ENCODE measurements at regions not wholly inside any gene's neighbourhood (a gene's known extent, or its start where the extent isn't known, plus 50 kb on each side); places are given as distances from the start of the nearest gene placed in this dataset.
A peak's percentile ranks its signal among the peaks of the same experiment; 100 is the strongest.

DNA sequence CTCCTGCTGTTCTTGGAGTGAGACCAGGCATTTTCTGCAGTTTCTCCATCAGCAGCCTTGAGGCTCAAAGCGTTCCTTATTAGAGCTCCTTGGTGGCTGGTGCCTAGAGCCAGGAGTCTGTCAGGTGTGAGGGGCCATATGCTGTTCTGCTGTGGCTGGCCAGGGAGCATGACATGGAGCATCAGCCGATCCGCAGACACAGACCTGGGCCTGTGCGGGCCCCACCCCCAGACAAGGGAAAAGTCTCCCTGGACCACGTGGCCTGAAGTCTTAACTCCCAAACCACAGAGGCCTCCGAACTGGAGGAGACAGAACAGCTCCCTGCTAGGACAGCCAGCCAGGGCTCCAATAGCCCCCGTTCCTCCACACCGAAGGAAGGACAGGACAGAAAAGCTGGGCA, 162.7 kb upstream of the CIBAR2 start:
- no peaks in the 10 kb centered on the region for H3K9me3 Mint-ChIP-seq (ENCODE audit: unreplicated experiment)
- H3K4me3 Mint-ChIP-seq (ENCODE audit: unreplicated experiment): no peak overlapping the region
- no peak overlapping the region for H3K27ac Mint-ChIP-seq (ENCODE audit: unreplicated experiment)
- H3K9ac ChIP-seq (ENCODE audit: low read length): no peak overlapping the region
- peaks cover 88% of the 10 kb centered on the region for H4K20me1 ChIP-seq (ENCODE audit: insufficient read depth, low read length)
- H3K79me2 ChIP-seq (ENCODE audit: insufficient read depth, low read length): peaks cover 3% of the 10 kb centered on the region
- no peaks in the 10 kb centered on the region for H3K27me3 ChIP-seq (ENCODE audit: insufficient read depth, low read length)
- H3K36me3 ChIP-seq (ENCODE audit: insufficient read depth, low read length): no peaks in the 10 kb centered on the region
- H3K27me3 Mint-ChIP-seq (ENCODE audit: low read depth, unreplicated experiment): peaks cover 22% of the 10 kb centered on the region
- no peak overlapping the region for H3K27ac ChIP-seq (ENCODE audit: low read depth, low read length)
- DNase-seq (ENCODE audit: low read depth) (no peak), FAIRE-seq (no peak)
- no peaks in the 10 kb centered on the region for H3K9me3 ChIP-seq (ENCODE audit: insufficient read depth, low read depth, low read length)
- no peak overlapping the region for H3K4me2 ChIP-seq (ENCODE audit: low read length)
- no peaks in the 10 kb centered on the region for H3K4me1 ChIP-seq (ENCODE audit: insufficient read depth, low read length)
- TF ChIP-seq, protein P1, sequence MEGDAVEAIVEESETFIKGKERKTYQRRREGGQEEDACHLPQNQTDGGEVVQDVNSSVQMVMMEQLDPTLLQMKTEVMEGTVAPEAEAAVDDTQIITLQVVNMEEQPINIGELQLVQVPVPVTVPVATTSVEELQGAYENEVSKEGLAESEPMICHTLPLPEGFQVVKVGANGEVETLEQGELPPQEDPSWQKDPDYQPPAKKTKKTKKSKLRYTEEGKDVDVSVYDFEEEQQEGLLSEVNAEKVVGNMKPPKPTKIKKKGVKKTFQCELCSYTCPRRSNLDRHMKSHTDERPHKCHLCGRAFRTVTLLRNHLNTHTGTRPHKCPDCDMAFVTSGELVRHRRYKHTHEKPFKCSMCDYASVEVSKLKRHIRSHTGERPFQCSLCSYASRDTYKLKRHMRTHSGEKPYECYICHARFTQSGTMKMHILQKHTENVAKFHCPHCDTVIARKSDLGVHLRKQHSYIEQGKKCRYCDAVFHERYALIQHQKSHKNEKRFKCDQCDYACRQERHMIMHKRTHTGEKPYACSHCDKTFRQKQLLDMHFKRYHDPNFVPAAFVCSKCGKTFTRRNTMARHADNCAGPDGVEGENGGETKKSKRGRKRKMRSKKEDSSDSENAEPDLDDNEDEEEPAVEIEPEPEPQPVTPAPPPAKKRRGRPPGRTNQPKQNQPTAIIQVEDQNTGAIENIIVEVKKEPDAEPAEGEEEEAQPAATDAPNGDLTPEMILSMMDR (IDR thresholded peaks at IDR 0.05; ENCODE audit: insufficient read depth, low read depth, low read length): no peak
- TF ChIP-seq EZH2 (IDR thresholded peaks at IDR 0.05; ENCODE audit: insufficient read depth, low read length): no peak
- no peak overlapping the region for H2AFZ ChIP-seq (ENCODE audit: low read depth, low read length)
- H3K4me3 ChIP-seq (ENCODE audit: insufficient read depth, low read depth, low read length): no peak overlapping the region
- no peaks in the 10 kb centered on the region for H3K4me1 Mint-ChIP-seq (ENCODE audit: low read depth, unreplicated experiment)
- peaks cover 3% of the 10 kb centered on the region for H3K36me3 Mint-ChIP-seq (ENCODE audit: low read depth, unreplicated experiment)

DNA sequence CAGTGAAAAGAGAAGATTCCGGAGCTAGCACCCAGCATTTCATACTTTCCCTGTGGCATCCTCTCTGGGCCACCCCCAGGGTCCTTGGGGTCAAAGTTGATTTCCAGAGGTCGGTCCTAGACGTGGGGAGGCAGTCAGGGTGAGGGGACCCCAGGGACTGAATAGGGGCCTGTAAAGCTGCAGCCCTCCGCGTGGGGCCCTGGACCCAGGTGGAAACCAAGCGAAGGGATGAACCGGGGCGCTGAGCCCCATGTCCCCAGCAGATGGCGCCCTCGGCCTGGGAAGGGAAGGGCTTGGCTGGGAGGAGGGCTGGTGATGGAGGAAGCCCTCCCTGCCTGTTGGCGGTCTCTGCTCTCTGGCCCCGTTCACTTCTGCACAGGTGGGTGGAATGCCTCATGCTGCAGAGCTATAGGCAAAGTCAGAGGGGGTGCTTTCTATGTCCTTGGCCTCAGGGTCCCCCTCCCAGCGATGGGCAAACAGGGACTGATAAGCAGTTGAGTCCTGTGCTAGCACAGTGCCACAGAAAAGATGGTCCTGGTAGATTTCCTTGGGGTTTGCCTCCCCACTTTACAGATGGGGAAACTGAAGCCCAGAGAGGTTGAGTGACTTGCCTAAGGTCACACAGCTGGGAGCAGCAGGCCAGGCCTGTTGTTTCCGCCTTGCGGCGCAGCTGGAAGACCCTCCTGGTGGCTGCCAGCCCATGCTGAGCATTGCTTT, 163.4 kb upstream of the CIBAR2 start:
- Histone ChIP-seq H3K4me1 (ENCODE audit: insufficient read depth, low read length) (no peaks in the 10 kb centered on the region), H4K20me1 (ENCODE audit: insufficient read depth, low read length) (peaks cover 86% of the 10 kb centered on the region)
- peaks cover 2% of the 10 kb centered on the region for H3K36me3 Mint-ChIP-seq (ENCODE audit: low read depth, unreplicated experiment)

More for the DNA sequence above, 163.4 kb upstream of the CIBAR2 start:
- Mint-ChIP-seq H3K27ac (ENCODE audit: unreplicated experiment) (no peak overlapping the region), H3K4me3 (ENCODE audit: unreplicated experiment) (no peak overlapping the region), H3K4me1 (ENCODE audit: low read depth, unreplicated experiment) (no peaks in the 10 kb centered on the region), H3K27me3 (ENCODE audit: low read depth, unreplicated experiment) (peaks cover 16% of the 10 kb centered on the region), H3K9me3 (ENCODE audit: unreplicated experiment) (no peaks in the 10 kb centered on the region)
- H3K9ac ChIP-seq (ENCODE audit: low read length): no peak overlapping the region
- no peaks in the 10 kb centered on the region for H3K36me3 ChIP-seq (ENCODE audit: insufficient read depth, low read length)
- H3K79me2 ChIP-seq (ENCODE audit: insufficient read depth, low read length): peaks cover 3% of the 10 kb centered on the region
- DNase-seq (ENCODE audit: low read depth) (no peak), FAIRE-seq (no peak)
- H3K27ac ChIP-seq (ENCODE audit: low read depth, low read length): no peak overlapping the region
- no peak overlapping the region for H2AFZ ChIP-seq (ENCODE audit: low read depth, low read length)
- no peaks in the 10 kb centered on the region for H3K9me3 ChIP-seq (ENCODE audit: insufficient read depth, low read depth, low read length)
- no peak overlapping the region for H3K4me3 ChIP-seq (ENCODE audit: insufficient read depth, low read depth, low read length)
- H3K4me2 ChIP-seq (ENCODE audit: low read length): no peak overlapping the region
- no peaks in the 10 kb centered on the region for H3K27me3 ChIP-seq (ENCODE audit: insufficient read depth, low read length)
- TF ChIP-seq, protein P1 (IDR thresholded peaks at IDR 0.05; ENCODE audit: insufficient read depth, low read depth, low read length): peak; percentile 78
- no peak for TF ChIP-seq EZH2 (IDR thresholded peaks at IDR 0.05; ENCODE audit: insufficient read depth, low read length)
